HG02571 (cell line): ENCODE measurements at regions not wholly inside any gene's neighbourhood (a gene's known extent, or its start where the extent isn't known, plus 50 kb on each side); places are given as distances from the start of the nearest gene placed in this dataset.
"Not testable (repeated sequence)": the region's sequence is repeated elsewhere in the genome, so short reads cannot be mapped to it uniquely, and the experiment has no call there.

ENCODE experiments used
- ATAC-seq: cut with Tn5 transposase; IDR thresholded peaks from one replicate; pipeline ENCODE4 v1.9.1; 2021; ENCODE audit warnings: mild to moderate bottlenecking, moderate library complexity; ENCODE audit not compliant: unreplicated experiment

DNA sequence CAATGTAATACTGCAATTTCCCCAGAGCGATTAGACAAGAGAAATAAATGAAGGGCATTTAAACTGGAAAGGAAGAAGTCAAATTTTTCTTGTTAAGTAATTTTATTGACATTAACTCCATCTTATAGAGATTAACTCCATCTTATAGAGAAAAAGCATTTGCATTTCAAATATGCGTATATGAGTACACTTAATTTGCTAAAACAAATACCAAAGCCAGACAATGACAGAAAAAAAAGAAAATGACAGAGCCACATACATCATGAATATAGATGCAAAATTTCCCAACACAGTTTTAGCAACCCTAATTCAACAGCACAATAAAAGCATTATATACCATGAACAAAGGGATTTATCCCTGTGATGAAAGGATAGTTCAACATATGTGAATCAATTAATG lies 1293.1 kb upstream of the EYS start:
- no peak for ATAC-seq

DNA sequence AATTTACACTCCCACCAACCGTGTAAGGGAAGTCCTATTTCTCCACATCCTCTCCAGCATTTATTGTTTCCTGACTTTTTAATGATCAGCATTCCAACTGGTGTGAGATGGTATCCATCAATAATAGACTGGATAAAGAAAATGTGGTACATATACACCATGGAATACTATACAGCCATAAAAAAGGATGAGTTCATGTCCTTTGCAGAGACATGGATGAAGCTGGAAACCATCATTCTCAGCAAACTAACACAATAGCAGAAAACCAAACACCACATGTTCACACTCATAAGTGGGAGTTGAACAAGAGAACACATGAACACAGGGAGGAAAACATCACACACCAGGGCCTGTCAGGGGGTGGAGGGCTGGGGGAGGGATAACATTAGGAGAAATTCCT lies 1290.6 kb upstream of the EYS start:
- ATAC-seq: not testable (repeated sequence)

- no peak for ATAC-seq
These were observed 1288.6 kb upstream of the EYS start for GRCh38 chr6:66995669-66996068.

DNA sequence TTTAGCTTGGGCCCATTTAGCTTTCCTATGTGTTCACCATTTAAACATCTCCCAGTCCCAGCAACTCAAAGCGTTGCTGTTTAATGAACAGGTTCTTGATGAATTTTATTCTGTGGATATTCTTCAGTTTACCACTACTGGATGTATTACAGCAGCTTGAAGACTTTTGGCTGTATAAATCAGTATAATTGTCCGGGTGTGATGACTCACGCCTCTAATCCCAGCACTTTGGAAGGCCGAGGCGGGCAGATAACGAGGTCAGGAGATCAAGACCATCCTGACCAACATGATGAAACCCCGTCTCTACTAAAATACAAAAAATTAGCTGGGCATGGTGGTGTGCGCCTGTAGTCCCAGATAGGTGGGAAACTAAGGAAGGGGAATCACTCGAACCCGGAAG lies 1286.7 kb upstream of the EYS start:
- not testable (repeated sequence) for ATAC-seq

DNA sequence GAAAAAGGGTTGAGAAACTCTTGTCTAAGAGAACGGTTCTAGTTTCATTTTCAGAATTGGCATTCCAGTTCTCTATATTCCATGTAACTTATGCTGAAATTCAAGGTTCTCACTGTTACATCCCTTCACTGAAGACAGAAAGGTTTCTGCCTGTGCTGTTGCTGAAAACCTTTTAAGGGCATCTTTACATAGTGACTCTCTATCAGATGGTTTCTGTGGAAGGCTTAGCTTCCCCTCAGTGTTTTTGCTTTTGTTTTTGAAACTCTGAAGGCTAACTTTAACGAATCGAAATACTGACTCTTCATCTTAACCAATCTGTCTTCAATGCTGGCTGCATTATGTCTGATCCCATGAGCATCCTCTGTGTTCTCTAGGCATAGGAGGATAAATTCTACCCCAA lies 1286.2 kb upstream of the EYS start:
- ATAC-seq: no peak

GRCh38 chr6:66992660-66993059 lies 1285.6 kb upstream of the EYS start:
- ATAC-seq: no peak

DNA sequence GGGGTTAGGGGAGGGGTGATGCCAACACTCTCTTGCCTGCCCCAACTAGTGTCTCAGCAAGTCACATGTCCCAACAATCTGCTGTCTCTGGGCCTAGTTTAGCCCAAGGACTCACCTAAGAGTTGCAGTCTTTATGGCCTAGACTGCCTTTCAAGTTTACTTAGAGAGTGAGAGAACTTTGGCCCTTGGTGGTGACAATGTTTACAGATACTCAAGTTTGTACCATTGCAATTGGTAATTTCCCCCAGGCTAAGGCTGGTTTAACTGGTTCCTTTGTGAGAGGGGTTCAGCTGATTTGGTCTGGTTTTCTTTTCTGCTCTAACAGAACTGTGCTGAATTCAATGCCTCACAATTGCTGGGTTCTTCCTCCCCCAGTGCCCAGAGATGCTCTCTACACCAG lies 1279.9 kb upstream of the EYS start:
- no peak for ATAC-seq

DNA sequence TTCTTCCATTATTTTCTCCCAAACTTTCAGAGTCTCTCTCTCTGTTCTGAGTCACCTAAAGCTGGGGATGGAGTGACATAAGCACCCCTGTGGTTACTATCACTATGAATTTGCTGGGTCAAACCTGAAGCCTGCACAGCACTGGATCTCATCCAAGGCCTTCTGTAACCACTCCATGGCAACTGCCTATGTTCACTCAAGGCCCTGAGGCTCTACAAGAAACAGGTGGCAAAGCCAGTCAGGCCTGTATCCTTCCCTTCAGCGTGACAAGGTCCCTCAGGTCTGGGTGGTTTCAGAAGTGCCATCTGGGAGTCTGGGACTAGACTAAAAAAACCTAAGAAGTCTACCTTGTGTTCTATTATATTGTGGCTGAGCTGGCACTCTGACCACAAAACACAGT lies 1278.8 kb upstream of the EYS start:
- ATAC-seq: no peak

DNA sequence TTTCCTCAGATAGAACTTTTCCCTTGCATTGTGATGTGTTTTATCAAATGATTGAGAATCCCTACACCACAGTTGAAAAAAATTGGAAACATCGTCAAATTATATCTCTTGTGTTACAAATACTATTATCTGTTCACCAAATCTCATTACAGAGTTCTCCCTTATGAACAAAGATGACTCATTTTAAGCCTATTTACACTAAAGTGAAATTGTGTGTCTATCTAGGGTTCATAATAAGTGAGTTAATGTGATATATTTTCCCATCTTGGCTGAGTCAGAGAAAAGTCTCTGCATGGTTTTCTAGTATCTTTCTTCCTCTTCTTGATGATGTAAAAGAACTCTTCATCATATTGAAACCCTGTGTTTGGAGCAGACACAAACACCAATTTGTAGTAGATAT lies 1263.3 kb upstream of the EYS start:
- no peak for ATAC-seq

DNA sequence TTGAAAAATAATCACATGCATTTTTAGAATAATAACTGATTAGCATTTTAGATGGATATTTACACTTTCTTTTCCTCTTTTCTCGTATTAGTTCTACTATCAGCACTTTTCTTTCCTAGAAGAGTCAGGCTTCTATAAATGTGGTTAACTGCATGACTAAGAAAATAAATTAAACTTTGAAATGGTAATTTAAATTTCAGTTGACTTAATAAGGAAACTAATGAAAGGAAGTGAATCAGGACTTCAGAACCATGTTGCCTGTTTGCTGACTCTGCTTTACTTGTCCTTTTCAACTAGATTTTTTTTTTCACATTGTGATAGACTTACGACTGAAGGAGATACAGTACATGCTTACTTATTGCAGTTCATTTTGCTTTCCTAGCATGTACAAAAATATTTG lies 1258.2 kb upstream of the EYS start:
- no peak for ATAC-seq

DNA sequence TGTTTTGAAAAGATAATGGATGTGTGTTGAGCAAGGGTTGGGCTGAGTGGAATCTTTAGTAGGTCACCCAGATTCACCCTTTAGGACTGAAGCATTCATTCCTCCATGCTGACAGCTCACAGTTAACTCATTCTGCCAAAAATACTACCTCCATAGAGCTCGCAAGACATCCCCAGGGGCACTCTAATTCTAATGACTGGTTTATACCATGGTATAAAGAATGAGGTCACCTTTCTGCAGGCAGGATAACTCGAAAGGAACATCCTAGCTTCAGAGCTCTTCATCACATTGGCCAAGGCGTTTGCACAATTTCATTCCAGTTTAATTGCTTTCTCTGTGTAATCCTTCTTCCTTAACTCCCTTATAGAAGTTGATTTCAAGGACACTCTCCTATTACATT lies 1257.2 kb upstream of the EYS start:
- no peak for ATAC-seq

DNA sequence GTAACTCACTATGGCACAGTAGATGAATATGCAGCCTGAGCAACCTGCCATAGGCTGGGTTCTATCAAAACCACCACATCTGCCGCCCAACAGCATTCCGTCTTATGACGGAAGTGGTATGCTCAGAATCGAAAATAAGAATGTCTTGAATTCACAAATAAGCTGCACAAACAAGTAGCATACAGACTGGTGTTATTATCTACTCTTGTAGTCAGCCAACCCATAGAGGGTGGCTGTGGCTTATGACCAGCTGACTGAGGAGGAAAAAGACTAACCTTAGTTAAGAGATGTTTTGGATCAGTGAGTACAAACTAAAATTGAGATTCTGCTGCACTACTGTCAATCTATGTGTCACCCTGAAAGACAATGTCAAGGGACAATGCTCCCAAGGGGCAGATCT lies 1255.1 kb upstream of the EYS start:
- ATAC-seq: no peak

- ATAC-seq: no peak
These were observed 1254.2 kb upstream of the EYS start for GRCh38 chr6:66961191-66961590.

GRCh38 chr6:66949191-66949661 lies 1242.2 kb upstream of the EYS start:
- no peak for ATAC-seq

GRCh38 chr6:66948106-66948505 lies 1241.1 kb upstream of the EYS start:
- no peak for ATAC-seq

DNA sequence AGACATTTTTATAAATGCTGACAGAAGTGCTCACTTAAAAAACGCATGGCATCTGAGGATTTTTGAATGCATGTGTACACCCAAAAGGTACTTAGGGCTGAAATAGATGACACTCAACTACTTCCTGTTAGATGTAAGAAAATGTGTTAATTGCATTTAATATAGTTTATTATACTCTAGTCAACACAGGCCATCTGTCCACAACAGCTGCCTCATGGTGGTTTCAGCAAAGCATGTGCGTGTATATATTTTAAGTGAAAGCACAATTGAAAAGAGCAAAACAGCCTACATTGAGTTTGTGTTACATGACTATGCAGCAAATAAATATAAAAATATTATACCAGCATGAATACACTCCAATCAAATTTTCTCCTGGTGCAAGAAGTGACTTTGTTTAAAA lies 1233.0 kb upstream of the EYS start:
- ATAC-seq: no peak

DNA sequence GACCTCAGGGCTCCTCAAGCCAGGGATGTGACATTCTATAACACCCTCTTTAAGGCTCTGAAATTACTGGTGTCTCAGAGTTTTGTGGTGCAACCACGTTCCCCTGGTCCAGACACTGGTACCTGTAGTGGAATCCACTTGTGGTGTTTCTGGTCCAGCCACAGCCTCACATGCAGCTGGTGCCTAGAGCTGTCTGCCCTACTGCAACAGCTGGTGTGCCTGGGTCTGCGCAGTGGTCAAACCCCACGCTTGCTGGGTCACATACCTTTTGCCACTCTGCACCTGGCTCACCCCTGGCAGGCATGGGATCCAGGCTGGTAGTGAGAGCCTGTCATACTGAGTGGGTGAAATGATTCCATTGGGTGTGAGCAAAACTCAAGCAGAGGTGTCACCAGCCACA lies 1230.2 kb upstream of the EYS start:
- ATAC-seq: no peak

GRCh38 chr6:66935612-66936011 lies 1228.6 kb upstream of the EYS start:
- ATAC-seq: no peak

DNA sequence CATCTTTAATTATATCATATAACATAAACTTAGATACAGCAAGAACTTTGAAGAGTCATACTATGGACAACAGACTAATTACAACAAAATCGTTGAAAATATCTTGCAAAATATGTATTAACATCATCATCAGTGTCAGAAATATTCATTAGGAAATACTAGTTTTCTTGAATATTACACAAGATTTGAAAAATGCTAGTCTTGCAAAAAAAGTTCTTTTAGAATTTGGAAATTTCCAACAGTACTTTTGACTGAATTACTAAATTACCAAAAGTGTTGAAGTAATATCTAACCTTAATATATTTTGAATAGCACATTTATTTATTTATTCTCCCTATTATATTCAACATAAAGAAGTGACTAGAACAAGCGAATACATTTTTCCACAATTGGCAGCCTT lies 1224.8 kb upstream of the EYS start:
- ATAC-seq: no peak

- no peak for ATAC-seq
These were observed 1223.7 kb upstream of the EYS start for GRCh38 chr6:66930559-66931290.

DNA sequence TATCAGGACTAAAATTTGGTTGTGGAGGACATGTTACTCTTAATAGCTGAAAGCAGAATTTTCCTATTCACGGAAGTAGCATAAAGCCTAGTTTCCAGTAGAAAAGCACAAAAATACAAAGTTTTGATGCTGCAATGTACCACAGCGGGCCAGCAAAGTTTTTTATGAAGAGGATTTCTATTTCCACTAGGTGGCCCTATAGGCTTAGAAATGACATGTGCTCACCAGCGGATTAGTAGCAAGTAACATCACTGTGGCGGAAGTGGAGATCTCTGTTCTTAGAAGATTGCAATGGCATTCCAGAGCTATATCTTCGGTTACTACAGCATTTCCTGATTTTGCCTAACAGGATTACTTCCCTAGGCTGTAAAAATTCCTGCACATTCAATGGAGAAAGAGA lies 1219.0 kb upstream of the EYS start:
- no peak for ATAC-seq

DNA sequence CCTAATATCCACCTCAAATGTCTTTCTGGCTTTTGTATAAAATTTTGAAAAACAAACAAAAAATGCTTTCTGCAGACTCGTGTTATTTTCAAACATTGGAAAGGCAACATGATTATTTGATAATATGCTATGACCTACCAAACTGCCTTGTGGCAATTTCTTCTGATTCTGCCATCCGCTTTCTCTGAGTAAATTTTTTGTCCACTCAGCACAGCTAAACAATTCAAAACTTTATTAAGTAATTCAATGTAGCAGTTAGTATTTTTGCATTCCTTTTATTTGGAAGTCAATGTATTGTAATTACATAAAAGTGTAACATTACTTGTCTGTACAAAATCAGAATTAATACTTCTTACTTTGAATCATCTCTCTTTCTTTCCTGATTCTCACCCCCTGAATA lies 1206.6 kb upstream of the EYS start:
- no peak for ATAC-seq

DNA sequence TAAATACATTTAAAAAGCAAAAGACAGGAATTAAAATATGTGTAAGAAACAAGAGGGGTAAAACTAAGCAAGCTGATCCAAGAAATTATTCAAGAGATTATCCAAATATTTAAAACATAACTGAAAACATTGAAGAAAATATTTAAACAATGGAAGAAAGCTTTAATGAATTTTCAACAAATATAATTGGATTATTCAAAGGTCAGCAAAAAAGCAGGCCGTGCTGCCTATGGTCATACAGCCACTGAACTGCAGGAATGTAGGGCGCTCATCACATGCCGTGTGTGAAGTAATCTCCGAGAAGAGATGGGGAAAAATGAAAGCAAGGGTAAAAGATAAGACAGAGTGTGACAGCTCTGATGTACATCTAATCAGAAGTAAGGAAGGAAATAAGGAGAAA lies 1195.4 kb upstream of the EYS start:
- no peak for ATAC-seq
